GM19438 (cell line): ENCODE measurements at regions not wholly inside any gene's neighbourhood (a gene's known extent, or its start where the extent isn't known, plus 50 kb on each side); places are given as distances from the start of the nearest gene placed in this dataset.
"Not testable (repeated sequence)": the region's sequence is repeated elsewhere in the genome, so short reads cannot be mapped to it uniquely, and the experiment has no call there.

Experiments
- ATAC-seq: cut with Tn5 transposase; IDR thresholded peaks from one replicate; pipeline ENCODE4 v1.9.1; 2021; ENCODE audit warnings: low read depth; ENCODE audit not compliant: unreplicated experiment

GRCh38 chr5:163870441-163870840, 365.0 kb downstream of the MAT2B start:
- ATAC-seq, result no peak

- ATAC-seq, result no peak
These were observed 369.0 kb downstream of the MAT2B start for GRCh38 chr5:163874431-163874830.

GRCh38 chr5:163874912-163875311, 369.5 kb downstream of the MAT2B start:
- ATAC-seq, result not testable (repeated sequence)

GRCh38 chr5:163877865-163878264, 372.4 kb downstream of the MAT2B start:
- ATAC-seq, result no peak

- no peak for ATAC-seq
These were observed 373.1 kb downstream of the MAT2B start for GRCh38 chr5:163878490-163878889.

GRCh38 chr5:163880302-163880701, 374.9 kb downstream of the MAT2B start:
- no peak for ATAC-seq

- ATAC-seq, result no peak
These were observed 379.7 kb downstream of the MAT2B start for GRCh38 chr5:163885117-163885516.

GRCh38 chr5:163887854-163888253, 382.4 kb downstream of the MAT2B start:
- no peak for ATAC-seq

GRCh38 chr5:163888366-163888765, 382.9 kb downstream of the MAT2B start:
- ATAC-seq, result no peak

- ATAC-seq, result no peak
These were observed 383.9 kb downstream of the MAT2B start for GRCh38 chr5:163889369-163889768.

GRCh38 chr5:163890261-163890660, 384.8 kb downstream of the MAT2B start:
- ATAC-seq, result no peak

GRCh38 chr5:163893281-163893680, 387.9 kb downstream of the MAT2B start:
- no peak for ATAC-seq

GRCh38 chr5:163894645-163895044, 389.2 kb downstream of the MAT2B start:
- no peak for ATAC-seq

- no peak for ATAC-seq
These were observed 393.5 kb downstream of the MAT2B start for GRCh38 chr5:163898873-163899272.

GRCh38 chr5:163907783-163908182, 402.4 kb downstream of the MAT2B start:
- not testable (repeated sequence) for ATAC-seq

GRCh38 chr5:163908253-163908652, 402.8 kb downstream of the MAT2B start:
- no peak for ATAC-seq

GRCh38 chr5:163910226-163910625, 404.8 kb downstream of the MAT2B start:
- ATAC-seq, result no peak

GRCh38 chr5:163912046-163912445, 406.6 kb downstream of the MAT2B start:
- no peak for ATAC-seq

- ATAC-seq, result no peak
These were observed 408.1 kb downstream of the MAT2B start for GRCh38 chr5:163913548-163913947.

GRCh38 chr5:163914910-163915309, 409.5 kb downstream of the MAT2B start:
- no peak for ATAC-seq

GRCh38 chr5:163915481-163915961, 410.1 kb downstream of the MAT2B start:
- peak; percentile 58 for ATAC-seq

GRCh38 chr5:163916376-163916775, 411.0 kb downstream of the MAT2B start:
- peak; percentile 89 for ATAC-seq

GRCh38 chr5:163916861-163917260, 411.4 kb downstream of the MAT2B start:
- ATAC-seq, result no peak
